SK-N-MC (cell line): ENCODE measurements at regions not wholly inside any gene's neighbourhood (a gene's known extent, or its start where the extent isn't known, plus 50 kb on each side); places are given as distances from the start of the nearest gene placed in this dataset.

ENCODE experiments used
- EZH2 ChIP-seq: fragments of 200-600 bp; sonication (generic); IDR thresholded peaks from one replicate; pipeline ENCODE4 v1.6.1; 2017; ENCODE audit warnings: antibody characterized with exemption
- FOXP2 ChIP-seq: optimal IDR thresholded peaks from 2 replicates; pipeline ENCODE3; 2011; ENCODE audit warnings: mild to moderate bottlenecking, moderate library complexity; ENCODE audit not compliant: insufficient read depth; ENCODE audit errors: extremely low read length, control extremely low read depth
- POLR2AphosphoS5 ChIP-seq: IDR thresholded peaks from 2 replicates; pipeline ENCODE4 v1.6.1; 2012; ENCODE audit warnings: mild to moderate bottlenecking, low read depth, low read length, borderline replicate concordance

- TF ChIP-seq EZH2 (no peak), POLR2AphosphoS5 (no peak), FOXP2 (no peak)
Measured at GRCh38 chr5:87105577-87105976, 162.1 kb upstream of the RASA1 start.
